ENCODE measurements at regions not wholly inside any gene's neighbourhood (a gene's known extent, or its start where the extent isn't known, plus 50 kb on each side); places are given as distances from the start of the nearest gene placed in this dataset.

GRCh38 chr7:72524037-72524436 is 111.9 kb upstream of the CALN1 start:
- ChIA-PET CTCF (no interaction called here), POLR2A (no interaction called here)
- no peak overlapping the region for H3K27ac ChIP-seq (ENCODE audit: insufficient read depth, low read depth, low read length)
- no peak overlapping the region for H3K4me3 ChIP-seq (replicated peaks in 1 of 3; ENCODE audit: insufficient read depth in 1 of 3, low read depth in 1 of 3, low read length in 3 of 3)
- no peak for FAIRE-seq
- DNase-seq (ENCODE audit: low read depth, low spot score), result no peak
- no peaks in the 10 kb centered on the region for H3K9me1 ChIP-seq (replicated peaks; ENCODE audit: control insufficient read depth, extremely low read depth, insufficient read depth, low read length)
- H3K4me2 ChIP-seq (ENCODE audit: insufficient read depth, low read length), result no peak overlapping the region
- no peaks in the 10 kb centered on the region for H3K36me3 ChIP-seq (ENCODE audit: control insufficient read depth in 2 of 2, extremely low read depth in 1 of 2, insufficient read depth in 2 of 2, low read length in 2 of 2)
- no TSS peak for BruUV-seq (replicated peaks)
- no peak overlapping the region for H2AFZ ChIP-seq (ENCODE audit: low read depth, low read length)
- dilution Hi-C loops (cut with MboI; ENCODE audit: extremely low pct_ligation_motif_present, low sequenced_read_pairs) (no loop called here), intact Hi-C loops (cut with micrococcal nuclease) (no loop called here)
- H3K9ac ChIP-seq (replicated peaks; ENCODE audit: extremely low read depth, insufficient read depth, low read length), result no peak overlapping the region
- H3K27me3 ChIP-seq (ENCODE audit: control insufficient read depth in 2 of 2, insufficient read depth in 2 of 2, low read length in 2 of 2), result no peaks in the 10 kb centered on the region
- TF ChIP-seq GATA2 (IDR thresholded peaks at IDR 0.05; ENCODE audit: insufficient read depth, insufficient read length, low read depth, low read length) (no peak), CTCF (IDR thresholded peaks at IDR 0.05; ENCODE audit: extremely low read depth in 1 of 2, insufficient read depth in 1 of 2, low read depth in 1 of 2, low read length in 2 of 2) (no peak), POLR2AphosphoS5 (IDR thresholded peaks at IDR 0.05; ENCODE audit: insufficient read depth, low read depth, low read length) (no peak)
- no peaks in the 10 kb centered on the region for H3K9me3 ChIP-seq (replicated peaks; ENCODE audit: control insufficient read depth, insufficient read depth, low read length)
- no peaks in the 10 kb centered on the region for H3K79me2 ChIP-seq (ENCODE audit: control insufficient read depth, insufficient read depth, low read length)
- no peaks in the 10 kb centered on the region for H4K20me1 ChIP-seq (replicated peaks; ENCODE audit: control insufficient read depth, extremely low read depth, insufficient read depth, low read length)
- no peaks in the 10 kb centered on the region for H3K4me1 ChIP-seq (ENCODE audit: control insufficient read depth, extremely low read depth, insufficient read depth, low read length)

GRCh38 chr7:72504061-72504706 is 92.0 kb upstream of the CALN1 start:
- intact Hi-C loops (cut with micrococcal nuclease) (no loop called here), dilution Hi-C loops (cut with MboI; ENCODE audit: extremely low pct_ligation_motif_present, low sequenced_read_pairs) (no loop called here)
- no peaks in the 10 kb centered on the region for H3K27me3 ChIP-seq (ENCODE audit: control insufficient read depth in 2 of 2, insufficient read depth in 2 of 2, low read length in 2 of 2)
- H3K4me2 ChIP-seq (ENCODE audit: insufficient read depth, low read length), result no peak overlapping the region
- no peak overlapping the region for H3K4me3 ChIP-seq (replicated peaks in 1 of 3; ENCODE audit: insufficient read depth in 1 of 3, low read depth in 1 of 3, low read length in 3 of 3)
- H3K9me1 ChIP-seq (replicated peaks; ENCODE audit: control insufficient read depth, extremely low read depth, insufficient read depth, low read length), result no peaks in the 10 kb centered on the region
- no peak overlapping the region for H2AFZ ChIP-seq (ENCODE audit: low read depth, low read length)
- H3K36me3 ChIP-seq (ENCODE audit: control insufficient read depth in 2 of 2, extremely low read depth in 1 of 2, insufficient read depth in 2 of 2, low read length in 2 of 2), result no peaks in the 10 kb centered on the region
- TF ChIP-seq JUN (IDR thresholded peaks at IDR 0.05; ENCODE audit: borderline replicate concordance, insufficient read depth, insufficient read length, low read depth) (no peak), FOS (IDR thresholded peaks at IDR 0.05; ENCODE audit: borderline replicate concordance, insufficient read depth, low read length) (no peak), MAX (IDR thresholded peaks at IDR 0.05; ENCODE audit: insufficient read depth, insufficient read length) (no peak), EZH2 (IDR thresholded peaks at IDR 0.05; ENCODE audit: borderline replicate concordance, low read depth, low read length, severe bottlenecking) (no peak), POLR2A (IDR thresholded peaks at IDR 0.05; ENCODE audit: low read depth, low read length) (no peak)
- H3K27ac ChIP-seq (ENCODE audit: insufficient read depth, low read depth, low read length), result no peak overlapping the region
- FAIRE-seq (no peak), DNase-seq (ENCODE audit: low read depth, low spot score) (no peak)
- no peak overlapping the region for H3K9ac ChIP-seq (replicated peaks; ENCODE audit: extremely low read depth, insufficient read depth, low read length)
- H4K20me1 ChIP-seq (replicated peaks; ENCODE audit: control insufficient read depth, extremely low read depth, insufficient read depth, low read length), result no peaks in the 10 kb centered on the region
- CTCF ChIA-PET, result no interaction called here
- H3K79me2 ChIP-seq (ENCODE audit: control insufficient read depth, insufficient read depth, low read length), result no peaks in the 10 kb centered on the region
- no TSS peak for BruUV-seq (replicated peaks)
- H3K4me1 ChIP-seq (ENCODE audit: control insufficient read depth, extremely low read depth, insufficient read depth, low read length), result no peaks in the 10 kb centered on the region
- no peaks in the 10 kb centered on the region for H3K9me3 ChIP-seq (replicated peaks; ENCODE audit: control insufficient read depth, insufficient read depth, low read length)
- POLR2A ChIA-PET, result no interaction called here

Data from endothelial cell of umbilical vein (primary cell).